ENCODE measurements at regions not wholly inside any gene's neighbourhood (a gene's known extent, or its start where the extent isn't known, plus 50 kb on each side); places are given as distances from the start of the nearest gene placed in this dataset.

DNA sequence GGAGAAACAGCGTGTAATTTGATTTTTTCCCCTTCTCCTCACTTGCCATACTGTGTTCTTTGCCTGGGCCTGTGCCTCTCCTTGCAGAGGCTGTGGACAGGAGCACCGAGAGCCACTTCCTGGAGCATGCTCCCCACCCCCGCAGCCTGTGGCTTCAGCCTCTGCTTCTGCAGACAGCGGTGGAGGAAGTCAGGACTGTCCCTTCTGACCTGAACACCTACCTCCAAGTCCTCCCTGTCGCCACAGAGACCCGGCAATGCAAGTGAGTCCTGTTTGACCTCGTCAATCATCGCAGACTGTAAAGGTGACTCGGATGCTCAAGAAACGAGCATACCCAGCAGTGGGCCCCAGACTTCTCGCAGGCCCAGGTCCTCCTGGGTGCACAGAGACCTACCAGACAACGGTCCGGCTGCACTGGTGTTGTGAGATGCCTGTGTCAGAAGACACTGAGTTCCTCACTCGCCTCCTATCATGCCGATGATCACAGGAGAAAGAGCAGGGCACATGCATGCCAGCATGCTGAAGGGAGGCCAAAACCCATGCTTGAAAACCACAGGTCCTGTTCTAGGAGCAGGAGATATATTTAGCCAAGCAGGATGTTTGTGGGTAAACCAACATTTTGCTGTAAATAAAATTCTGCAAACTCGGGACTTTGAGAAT, 198.8 kb downstream of the AUH start:
- TF ChIP-seq, protein P1, sequence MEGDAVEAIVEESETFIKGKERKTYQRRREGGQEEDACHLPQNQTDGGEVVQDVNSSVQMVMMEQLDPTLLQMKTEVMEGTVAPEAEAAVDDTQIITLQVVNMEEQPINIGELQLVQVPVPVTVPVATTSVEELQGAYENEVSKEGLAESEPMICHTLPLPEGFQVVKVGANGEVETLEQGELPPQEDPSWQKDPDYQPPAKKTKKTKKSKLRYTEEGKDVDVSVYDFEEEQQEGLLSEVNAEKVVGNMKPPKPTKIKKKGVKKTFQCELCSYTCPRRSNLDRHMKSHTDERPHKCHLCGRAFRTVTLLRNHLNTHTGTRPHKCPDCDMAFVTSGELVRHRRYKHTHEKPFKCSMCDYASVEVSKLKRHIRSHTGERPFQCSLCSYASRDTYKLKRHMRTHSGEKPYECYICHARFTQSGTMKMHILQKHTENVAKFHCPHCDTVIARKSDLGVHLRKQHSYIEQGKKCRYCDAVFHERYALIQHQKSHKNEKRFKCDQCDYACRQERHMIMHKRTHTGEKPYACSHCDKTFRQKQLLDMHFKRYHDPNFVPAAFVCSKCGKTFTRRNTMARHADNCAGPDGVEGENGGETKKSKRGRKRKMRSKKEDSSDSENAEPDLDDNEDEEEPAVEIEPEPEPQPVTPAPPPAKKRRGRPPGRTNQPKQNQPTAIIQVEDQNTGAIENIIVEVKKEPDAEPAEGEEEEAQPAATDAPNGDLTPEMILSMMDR (IDR thresholded peaks at IDR 0.05): no peak
- no peak for TF ChIP-seq ZFX (IDR thresholded peaks at IDR 0.05; ENCODE audit: borderline replicate concordance)

All from 22Rv1 (cell line).